T-helper 2 cell treated with Interferon-gamma antibody and Interleukin-4, amounts not matched to agents 100 ng/mL and 5 ng/mL, for 36 hours (primary cell): ENCODE measurements at regions not wholly inside any gene's neighbourhood (a gene's known extent, or its start where the extent isn't known, plus 50 kb on each side); places are given as distances from the start of the nearest gene placed in this dataset.

ENCODE experiments used
- intact Hi-C: fragments of 100-400 bp; cut with micrococcal nuclease; formaldehyde crosslinking; loops from one replicate; pipeline ENCODE4 v1.15.1; 2023

DNA sequence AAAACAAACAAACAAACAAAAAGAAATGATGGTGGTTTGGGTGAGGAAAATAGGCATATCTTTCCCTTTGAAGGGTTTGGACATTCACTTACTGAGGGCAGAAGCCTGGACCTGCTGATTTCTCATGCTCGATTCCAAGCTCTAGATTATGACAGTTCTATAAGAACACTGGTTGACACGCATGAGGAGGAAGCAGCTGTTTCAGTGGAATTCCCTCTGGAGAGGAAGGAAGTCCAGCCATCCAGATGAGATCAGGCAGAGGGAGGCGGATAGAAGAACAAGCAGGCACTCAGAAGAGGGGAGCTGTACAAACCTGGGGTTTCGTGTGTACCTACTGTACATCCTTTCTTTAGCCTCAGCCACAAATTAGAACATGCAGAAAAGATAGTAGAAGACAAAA lies 691.9 kb downstream of the INHBA start:
- intact Hi-C loops = no loop called here

DNA sequence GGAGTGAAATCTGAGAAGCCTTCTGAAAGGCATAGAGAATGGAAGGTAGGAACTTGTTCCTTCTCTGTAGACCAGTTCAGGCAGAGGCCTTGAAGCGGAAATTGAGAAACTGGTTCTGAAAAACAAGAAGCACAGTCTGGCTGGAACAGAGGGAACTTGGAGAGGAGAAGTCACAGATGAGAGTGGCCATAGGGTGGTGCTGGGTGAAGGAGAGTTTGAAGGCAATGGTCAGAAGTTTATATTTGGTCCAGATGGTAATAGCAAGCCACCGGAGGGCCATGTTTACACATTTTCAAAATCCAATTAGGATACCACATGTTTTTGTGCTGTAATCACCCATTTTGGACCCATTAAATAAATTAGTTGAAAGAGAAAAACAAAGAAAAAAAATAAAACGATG lies 692.5 kb downstream of the INHBA start:
- intact Hi-C loops = no loop called here

DNA sequence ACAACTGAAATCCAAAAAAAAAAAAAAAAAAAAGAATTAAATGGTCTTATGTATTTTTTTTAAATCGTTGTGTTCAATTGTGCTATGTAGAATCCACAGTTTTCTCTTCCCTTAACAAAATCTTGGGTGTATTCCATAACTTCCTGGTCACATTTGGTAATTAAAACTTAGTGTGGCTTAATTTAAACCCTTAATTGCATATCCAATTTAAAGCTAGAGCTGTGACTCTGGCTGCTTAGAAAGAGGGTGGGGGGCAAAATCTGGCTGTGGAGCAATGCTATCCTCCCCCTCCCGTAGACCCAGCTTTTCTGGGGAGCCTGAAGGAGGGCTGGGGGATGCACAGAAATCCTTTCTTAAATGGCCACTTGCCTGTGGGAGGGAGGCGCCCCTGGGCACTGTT lies 695.1 kb downstream of the INHBA start:
- intact Hi-C loops = loop anchor here (10.0 kb wide), 1 partner anchor 697 kb away; the partner anchor contains the start of gene INHBA

DNA sequence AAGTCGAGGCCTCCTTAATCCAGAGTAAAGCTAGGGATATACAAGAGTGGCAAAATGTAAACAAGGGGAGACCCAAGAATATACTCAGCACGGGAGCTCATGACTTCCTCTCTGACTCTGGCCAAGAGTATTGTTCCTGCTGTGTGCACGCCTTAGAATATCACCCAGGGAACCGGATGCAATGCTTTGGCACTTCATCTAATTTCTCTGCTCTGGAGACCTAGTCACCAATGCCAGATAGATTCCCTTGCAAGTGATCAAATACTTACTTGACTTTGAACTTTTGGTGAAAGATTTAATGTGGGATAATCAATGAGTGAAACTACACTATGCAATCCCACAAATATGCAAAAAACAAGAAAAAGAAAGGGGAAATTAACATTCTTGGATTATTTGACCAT lies 695.5 kb downstream of the INHBA start:
- intact Hi-C loops = loop anchor here (10.0 kb wide), 1 partner anchor 697 kb away; the partner anchor contains the start of gene INHBA

DNA sequence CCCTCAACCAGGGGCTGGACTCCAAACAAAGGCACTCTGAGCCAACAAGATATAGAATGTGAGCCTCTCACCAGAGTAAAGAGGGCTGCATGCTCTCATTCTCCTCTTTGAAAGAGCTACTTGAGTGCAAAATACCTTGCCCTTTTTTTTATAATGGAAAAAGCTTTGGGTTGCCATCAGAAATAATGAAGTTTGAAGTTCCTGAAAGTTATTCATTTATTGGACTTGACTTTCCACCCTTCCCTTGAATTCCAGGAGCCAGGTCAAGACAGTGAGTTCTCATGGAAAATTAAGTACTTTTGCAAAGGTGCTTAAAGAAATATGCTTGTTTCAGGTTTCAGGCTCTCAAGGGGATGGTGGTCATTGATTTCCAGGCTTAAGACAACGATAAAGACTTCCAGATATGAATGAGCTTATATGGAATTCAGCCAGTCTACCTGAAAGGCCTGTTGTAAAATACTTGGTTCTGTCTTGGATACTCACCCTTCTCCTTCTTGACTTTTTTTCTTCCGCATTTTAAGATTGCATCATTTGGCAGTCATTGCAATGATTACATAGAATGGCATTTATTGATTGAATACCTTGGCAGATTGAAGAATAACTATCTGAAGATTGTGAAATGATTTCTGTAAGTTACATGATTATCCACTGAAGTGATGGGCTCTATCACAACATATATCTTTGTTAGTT lies 696.4 kb downstream of the INHBA start:
- intact Hi-C loops = loop anchor here (10.0 kb wide), 1 partner anchor 698 kb away; the partner anchor contains the start of gene INHBA

DNA sequence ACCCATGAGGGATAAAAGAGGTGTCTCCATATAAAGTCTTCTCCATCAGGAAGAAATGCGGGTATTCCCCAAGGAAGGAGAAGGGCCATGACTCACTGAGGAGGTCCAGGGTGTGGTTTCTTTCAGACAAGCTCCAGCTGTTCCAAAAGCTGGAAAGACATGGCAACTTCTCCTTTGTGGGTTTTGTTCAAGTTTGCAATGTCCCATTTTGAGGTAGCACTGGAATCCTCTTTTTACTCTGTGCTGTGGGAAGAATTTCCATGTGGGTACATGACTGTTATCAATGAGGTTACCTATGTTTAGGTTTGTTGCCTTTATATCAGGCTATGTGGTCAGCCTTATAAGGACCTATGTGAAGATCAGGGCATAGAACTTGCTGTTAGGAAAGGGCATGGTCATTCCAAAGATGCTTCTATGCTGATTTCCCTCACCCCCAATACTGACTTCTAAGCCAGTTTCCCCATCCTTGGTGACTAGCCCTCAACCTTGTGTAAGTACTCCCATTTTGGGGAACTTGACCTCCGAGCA lies 697.5 kb downstream of the INHBA start:
- intact Hi-C loops = loop anchor here (10.0 kb wide), 1 partner anchor 699 kb away; the partner anchor contains the start of gene INHBA

DNA sequence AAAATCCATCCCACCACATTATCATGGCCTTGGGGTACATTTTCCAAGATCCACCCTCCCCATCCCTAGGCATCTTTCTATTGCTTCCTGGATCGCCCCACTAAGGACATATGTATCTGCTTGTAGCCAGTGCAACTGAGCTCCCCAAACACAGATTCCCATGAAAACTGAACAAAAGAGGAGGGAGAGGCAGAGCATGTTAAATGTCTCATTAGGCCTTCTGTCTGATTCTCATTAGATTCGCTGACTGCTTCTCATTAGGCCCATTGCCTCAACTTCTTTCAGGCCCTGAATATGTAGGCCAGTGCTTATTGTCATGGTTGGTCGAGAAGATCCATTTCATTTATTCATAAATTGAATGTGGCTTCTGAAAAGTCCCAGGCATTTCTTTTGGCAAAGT lies 698.9 kb downstream of the INHBA start:
- intact Hi-C loops = loop anchor here (10.0 kb wide), 1 partner anchor 701 kb away; the partner anchor contains the start of gene INHBA

DNA sequence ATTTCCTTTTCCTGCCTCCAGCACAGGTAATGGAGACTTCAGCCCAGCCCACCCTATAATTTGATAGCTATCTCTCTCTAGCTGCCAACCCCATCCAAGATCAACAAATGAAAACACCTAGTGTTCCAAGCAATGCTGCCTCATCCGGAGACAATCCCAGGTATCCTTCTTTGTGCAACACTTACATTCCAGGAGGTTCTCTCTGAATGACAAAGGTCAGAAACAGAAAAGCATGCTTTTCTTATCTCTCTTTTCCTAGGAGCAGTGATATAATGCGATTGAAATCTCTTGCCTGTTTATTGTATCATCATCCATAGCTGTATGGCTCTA lies 699.3 kb downstream of the INHBA start:
- intact Hi-C loops = loop anchor here (10.0 kb wide), 1 partner anchor 701 kb away; the partner anchor contains the start of gene INHBA

DNA sequence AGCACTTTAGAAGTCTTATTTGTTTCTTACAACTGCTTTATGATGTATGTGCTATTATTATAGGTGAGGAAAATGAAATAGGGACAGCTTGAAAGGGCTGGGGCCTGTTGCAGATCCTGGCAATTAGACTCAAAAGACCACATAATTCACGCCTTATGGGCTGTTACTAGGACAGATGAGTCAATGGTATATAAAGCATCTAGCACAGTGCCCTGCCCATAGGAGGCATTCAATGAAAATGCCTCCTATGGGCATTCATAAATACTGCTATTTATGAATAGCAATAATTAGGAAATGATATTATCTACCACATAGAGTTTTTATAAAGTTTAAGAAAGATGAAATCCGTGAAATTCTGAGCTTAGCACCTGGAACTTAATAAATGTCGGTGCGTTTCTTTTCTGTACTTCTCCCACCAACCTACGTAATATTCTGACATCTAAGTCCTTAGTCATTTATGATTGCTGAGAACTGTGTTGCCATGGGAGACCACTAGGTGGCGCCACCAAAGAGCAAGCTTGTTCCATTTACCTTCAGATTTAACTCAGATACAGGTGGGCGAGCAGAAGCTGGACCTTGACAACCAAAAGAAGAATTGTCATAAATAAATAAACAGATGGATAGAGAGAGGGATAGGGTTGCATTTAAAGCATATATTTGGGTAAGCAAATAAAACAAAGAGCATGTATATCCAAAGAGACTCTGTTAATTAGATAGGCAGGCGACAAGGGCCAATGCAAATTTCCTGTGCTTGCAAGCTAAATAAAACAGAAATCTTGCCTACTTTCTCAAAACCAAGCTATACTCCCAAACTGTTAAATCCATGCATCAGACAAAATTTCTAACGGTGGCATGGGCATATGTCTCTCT lies 699.9 kb downstream of the INHBA start:
- intact Hi-C loops = loop anchor here (10.0 kb wide), 1 partner anchor 702 kb away; the partner anchor contains the start of gene INHBA

DNA sequence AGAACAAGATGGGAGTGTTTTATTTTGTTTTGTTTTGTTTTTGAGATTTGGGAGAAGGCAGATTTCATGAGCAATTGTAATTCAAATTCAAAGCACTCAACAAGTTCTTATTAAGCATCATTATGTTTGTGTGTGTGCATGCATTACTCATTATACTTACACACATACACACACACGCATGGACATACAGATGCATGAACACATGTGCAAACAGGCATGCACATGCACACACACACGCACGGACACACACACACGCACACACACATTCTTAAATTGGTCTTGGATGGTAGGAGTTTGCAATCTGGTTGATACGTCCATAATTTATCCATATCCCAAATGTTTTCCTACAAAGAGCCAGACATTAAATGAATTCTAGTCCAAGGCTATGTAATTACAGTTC lies 702.8 kb downstream of the INHBA start:
- intact Hi-C loops = loop anchor here (10.0 kb wide), 1 partner anchor 705 kb away; the partner anchor contains the start of gene INHBA

DNA sequence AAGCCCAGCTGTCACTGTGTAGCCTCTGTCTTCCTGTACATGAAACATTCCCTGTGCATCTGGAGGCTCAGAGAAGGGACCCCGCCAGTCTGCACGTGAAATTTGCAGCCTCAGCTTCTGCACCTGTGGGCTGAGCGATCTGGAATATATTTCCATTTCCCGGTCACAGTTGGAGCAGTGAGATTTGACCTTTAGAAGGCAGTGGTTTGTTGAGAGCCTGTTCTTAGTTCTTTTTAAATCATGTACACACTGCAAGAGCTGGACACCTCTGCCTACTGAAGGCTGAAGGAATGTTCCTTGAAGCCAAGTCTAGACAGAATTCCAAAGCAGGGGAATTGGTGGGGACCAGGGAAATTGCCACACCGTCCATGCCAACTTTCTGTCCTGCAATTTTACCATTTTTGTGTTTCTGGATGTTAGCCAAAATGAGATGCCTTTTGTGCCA lies 706.6 kb downstream of the INHBA start:
- intact Hi-C loops = no loop called here

DNA sequence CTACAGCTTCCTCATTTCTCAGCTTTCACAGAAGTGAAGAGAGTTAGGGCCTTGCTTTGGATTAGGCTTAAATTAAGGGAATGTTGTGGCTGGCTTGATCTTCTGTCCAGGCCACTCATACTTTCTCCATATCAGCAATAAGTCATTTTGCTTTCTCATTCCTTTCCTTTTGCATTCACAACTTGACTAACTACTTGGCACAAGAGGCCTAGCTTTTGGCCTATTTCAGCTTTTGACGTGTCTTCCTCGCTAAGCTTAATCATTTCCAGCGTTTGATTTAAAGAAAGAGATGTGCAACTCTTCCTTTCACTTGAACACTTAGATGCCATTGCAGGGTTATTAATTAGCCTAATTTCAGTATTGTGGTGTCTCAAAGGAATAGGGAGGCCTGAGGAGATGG lies 712.0 kb downstream of the INHBA start:
- intact Hi-C loops = no loop called here

DNA sequence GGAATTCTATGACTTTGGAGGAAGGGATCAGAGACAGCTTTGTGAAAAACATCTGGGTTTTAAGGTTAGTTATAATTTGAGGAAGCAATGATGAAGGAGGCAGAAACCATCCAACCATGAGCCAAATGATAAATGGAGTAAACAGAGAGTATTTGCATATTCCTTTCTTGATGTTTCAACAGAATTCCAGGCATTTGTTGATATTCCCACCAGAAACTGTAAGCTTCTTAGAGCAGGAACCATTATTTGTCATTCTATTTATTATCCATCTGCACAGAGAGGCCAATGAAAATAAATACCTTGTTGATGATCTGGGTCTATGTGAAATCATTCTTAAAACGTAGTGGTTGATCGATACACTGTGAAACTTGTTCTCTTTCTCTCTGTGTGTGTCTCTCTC lies 715.3 kb downstream of the INHBA start:
- intact Hi-C loops = no loop called here

DNA sequence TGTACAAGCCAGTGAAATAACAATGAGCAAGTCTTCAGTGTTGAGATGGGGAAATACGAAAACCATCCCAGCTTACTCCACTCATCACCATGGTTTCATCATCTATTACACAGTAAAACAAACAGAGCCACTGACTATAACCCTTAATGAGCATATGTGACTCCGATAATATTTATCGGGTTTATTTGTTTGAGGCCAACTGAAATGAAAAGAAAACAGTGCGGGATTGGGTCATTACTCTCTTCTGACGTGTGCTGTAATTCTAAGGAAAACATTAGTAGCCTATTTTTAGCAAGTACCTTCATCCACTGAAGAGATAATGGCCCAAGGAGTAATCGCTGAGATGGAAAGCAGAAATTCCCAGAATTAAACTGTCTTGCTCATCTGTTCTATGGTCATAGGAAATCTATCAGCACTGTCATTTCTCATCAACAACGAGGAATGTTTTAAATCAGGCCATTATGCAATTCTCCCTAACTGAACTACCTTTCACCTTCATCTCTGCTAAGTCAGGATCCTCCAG lies 716.5 kb downstream of the INHBA start:
- intact Hi-C loops = no loop called here

DNA sequence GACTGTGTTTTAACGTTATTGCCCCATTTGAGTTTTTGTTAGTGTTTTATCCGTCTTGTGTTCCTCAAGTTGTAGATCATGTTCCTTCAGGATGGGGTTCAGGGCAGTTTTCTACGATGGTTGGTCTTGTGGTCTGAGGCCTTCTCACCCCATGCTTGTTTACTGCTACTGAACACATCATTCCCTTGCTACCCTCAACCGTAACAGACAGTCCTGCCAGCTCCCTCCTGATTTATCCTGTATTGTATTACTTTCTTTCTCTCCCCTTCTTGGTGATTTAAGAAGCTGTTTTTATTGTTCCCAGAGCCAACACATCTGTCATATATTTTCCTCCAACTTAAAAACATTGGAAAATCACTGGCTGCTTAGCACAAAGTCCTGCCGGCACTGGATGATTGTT lies 719.8 kb downstream of the INHBA start:
- intact Hi-C loops = no loop called here

DNA sequence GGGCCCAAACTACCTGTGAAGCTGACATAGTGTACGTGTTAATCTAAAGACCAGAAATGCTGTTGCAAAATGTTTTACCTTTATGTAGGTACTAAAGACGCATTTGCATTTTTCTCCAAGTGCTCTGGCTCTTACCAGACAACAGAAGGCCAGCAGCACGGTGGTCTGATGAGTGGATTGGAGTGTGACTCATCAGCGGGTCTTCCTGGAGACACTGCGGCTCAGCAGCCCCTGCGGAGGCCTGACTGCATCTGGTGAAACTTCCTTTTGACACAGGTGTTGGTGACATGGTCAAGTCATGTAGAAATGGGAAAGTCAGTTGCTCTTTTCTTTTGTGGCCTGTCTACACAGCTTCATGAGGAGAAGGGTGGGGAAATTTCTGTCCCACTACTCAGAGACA lies 723.6 kb downstream of the INHBA start:
- intact Hi-C loops = no loop called here

DNA sequence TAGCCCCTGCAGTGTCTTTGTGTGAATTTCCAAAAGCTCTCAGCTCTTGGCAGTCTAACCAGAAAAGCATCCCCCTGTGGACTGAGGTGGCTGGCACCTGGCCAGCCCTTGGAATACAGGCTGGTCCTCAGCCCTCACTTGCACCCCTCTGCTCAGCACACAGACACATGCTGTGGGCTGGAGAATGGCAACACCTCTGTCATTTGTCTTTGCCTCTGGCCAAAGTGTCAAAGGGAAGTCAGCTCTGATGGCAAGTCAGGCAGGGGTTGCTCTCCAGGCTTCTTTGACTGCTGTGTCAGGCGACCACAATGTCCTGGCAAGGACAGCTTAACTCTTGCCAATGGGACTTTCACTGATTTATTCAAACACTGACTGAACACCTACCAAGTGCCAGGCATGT lies 724.8 kb downstream of the INHBA start:
- intact Hi-C loops = no loop called here

DNA sequence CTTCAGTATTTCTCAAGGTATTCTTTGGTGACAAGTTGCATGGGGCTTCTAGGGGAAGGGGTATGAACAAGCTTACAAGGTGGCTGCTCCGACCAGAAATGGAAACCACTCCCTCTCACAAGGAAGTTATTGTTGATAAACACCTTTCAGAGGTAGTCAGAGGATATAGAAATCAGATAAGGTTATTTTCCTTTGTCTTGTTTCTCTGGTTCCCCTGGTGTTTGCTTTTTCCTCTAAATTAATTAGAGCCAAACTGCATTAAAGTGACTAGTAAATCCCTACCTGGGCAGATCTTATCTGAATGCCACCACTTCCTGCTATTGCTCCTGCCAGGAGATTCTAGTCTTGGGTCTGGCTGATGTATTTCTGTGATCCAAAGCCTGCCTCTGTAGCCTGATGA lies 725.4 kb downstream of the INHBA start:
- intact Hi-C loops = no loop called here

DNA sequence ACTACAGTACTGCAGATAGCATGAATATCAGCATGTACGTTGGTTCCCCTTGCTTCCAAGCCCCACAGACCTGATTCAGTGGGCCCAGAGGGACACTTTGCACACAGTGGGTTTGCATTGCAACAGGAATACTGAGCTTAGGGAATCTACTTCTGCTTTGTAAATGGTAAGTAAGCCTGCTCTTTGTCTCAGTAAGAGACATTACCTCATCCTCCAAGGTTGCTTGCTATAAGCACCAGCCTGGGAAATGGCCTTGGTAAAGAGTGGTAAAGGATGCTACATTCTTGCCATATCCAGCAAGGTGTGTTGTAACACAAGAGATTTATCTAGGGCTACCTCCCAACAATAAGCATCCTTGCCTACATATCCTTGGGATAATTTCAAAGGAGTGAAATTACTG lies 730.5 kb downstream of the INHBA start:
- intact Hi-C loops = no loop called here

DNA sequence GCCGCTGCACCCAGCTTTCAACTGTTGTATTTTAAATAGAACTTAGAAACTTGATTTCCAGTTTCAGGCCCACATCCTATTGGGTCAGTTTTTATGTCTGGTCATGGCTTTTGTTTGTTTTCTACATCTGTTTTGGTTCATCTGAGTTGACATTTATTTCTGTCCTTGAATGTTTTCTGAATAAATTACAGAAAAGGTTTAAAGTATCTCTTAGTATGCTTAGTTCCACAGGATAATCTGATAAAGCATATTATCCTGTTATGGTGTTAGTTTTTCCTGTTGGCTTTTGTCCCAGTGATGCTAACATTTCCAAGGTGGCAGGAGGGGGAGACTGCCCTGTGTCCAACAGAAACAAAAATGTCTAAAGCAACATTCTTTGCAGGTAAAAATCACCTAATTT lies 733.2 kb downstream of the INHBA start:
- intact Hi-C loops = no loop called here

DNA sequence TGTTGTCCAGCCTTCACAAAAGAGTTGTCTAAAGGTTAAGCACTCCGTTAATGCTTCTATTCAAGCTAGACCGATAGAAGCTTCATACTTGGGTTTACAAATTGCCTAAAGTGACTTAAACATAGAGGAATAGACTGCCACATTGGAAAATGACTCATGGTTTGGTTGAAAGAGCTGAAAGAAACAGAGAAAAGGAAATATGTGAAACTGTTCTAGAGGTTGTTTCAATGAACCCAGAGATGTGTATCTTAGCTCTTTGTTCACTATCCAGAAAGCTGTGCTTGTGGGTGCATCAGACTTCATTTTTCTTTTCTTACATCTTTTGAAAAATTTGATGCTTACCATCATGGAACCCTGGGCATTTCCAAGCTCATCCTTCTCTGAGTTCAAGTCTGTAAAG lies 736.2 kb downstream of the INHBA start:
- intact Hi-C loops = no loop called here

DNA sequence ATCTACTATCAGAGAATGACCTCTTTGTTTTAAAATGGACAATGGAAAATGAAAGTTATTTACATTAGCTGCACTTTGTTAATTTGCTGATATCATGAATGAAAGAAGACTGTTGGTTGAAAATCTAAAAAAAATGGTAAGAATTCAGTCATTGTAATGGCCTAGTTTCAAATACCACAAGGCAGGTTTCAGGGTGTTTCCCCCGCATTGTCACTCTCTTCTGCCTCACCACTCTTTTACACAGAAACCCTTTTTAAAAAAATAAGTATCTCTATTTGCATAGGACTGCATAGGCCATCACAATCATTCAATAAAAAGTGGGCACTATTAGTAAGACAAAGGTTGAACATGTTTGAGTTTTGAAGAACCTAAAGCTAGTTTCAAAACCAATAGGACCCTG lies 737.1 kb downstream of the INHBA start:
- intact Hi-C loops = no loop called here
